K562 (cell line): ENCODE measurements at regions not wholly inside any gene's neighbourhood (a gene's known extent, or its start where the extent isn't known, plus 50 kb on each side); places are given as distances from the start of the nearest gene placed in this dataset.

Experiments used
- ARID2 ChIP-seq: fragments of 450-650 bp; IDR thresholded peaks from 2 replicates; pipeline ENCODE4 v1.6.1; 2017; ENCODE audit warnings: antibody characterized with exemption, mild to moderate bottlenecking
- CEBPZ ChIP-seq: fragments of 150-350 bp; IDR thresholded peaks from 2 replicates; pipeline ENCODE4 v1.6.1; 2014; ENCODE audit warnings: low read depth, mild to moderate bottlenecking, low read length, borderline replicate concordance
- CTCF ChIP-seq, 3 experiments: IDR thresholded peaks in 2 of 3; conservative IDR thresholded peaks in 1 of 3; 2 replicates each; pipeline ENCODE4 v1.5.1; 2011 to 2012; ENCODE audit warnings: low read length in 3 of 3, mild to moderate bottlenecking in 3 of 3, control low read depth in 2 of 3, improper control_type of control experiment in 1 of 3, inconsistent platforms in 1 of 3, low read depth in 1 of 3, mixed read lengths in 1 of 3, moderate library complexity in 1 of 3; ENCODE audit not compliant: insufficient read depth in 2 of 3
- KLF10 ChIP-seq: fragments of 250-450 bp; sonication (Bioruptor Pico); IDR thresholded peaks from 2 replicates; pipeline ENCODE4 v1.6.1; 2021; ENCODE audit warnings: matching md5 sums
- MCM5 ChIP-seq: fragments of 450-650 bp; IDR thresholded peaks from 2 replicates; pipeline ENCODE4 v1.6.1; 2016; ENCODE audit warnings: low read depth
- MED1 ChIP-seq: sonication (generic); formaldehyde crosslinking; IDR thresholded peaks from 2 replicates; pipeline ENCODE4 v1.8.1; 2023; ENCODE audit warnings: missing genetic modification reagents, borderline replicate concordance
- MLLT1 ChIP-seq, 2 experiments: fragments of 450-650 bp; IDR thresholded peaks; 2 replicates each; pipeline ENCODE4 v1.6.1; 2016
- MYNN ChIP-seq, 2 experiments: sonication (generic); formaldehyde crosslinking in 1 of 2; IDR thresholded peaks; 2 replicates each; pipeline versions ENCODE4 v1.5.0 to v1.6.1; 2016 to 2020; ENCODE audit warnings: antibody characterized with exemption in 1 of 2, missing genetic modification reagents in 1 of 2
- NCOA6 ChIP-seq: fragments of 450-650 bp; IDR thresholded peaks from 2 replicates; pipeline ENCODE4 v1.6.1; 2017; ENCODE audit warnings: mild to moderate bottlenecking
- NR4A1 ChIP-seq, 2 experiments: fragments of 250-450 bp in 1 of 2; fragments of 450-650 bp in 1 of 2; sonication (Bioruptor Pico) in 1 of 2; IDR thresholded peaks; 2 replicates each; pipeline versions ENCODE4 v1.4.0 to v1.6.1; 2016 to 2020; ENCODE audit warnings: mild to moderate bottlenecking in 2 of 2, missing compliant biosample characterization in 1 of 2, missing genetic modification characterization in 1 of 2, moderate library complexity in 1 of 2
- SMAD3 ChIP-seq: fragments of 450-650 bp; formaldehyde crosslinking; conservative IDR thresholded peaks from 2 replicates; pipeline ENCODE4 v1.4.0; 2020; ENCODE audit warnings: mild to moderate bottlenecking
- STAT6 ChIP-seq: sonication (generic); formaldehyde crosslinking; IDR thresholded peaks from 2 replicates; pipeline ENCODE4 v1.8.1; 2023; ENCODE audit warnings: mild to moderate bottlenecking, missing genetic modification reagents
- TRIM28 ChIP-seq: fragments of 450-650 bp; IDR thresholded peaks from 2 replicates; pipeline ENCODE4 v1.6.1; 2017
- ZNF277 ChIP-seq: fragments of 250-450 bp; sonication (Bioruptor Pico); IDR thresholded peaks from 2 replicates; pipeline ENCODE4 v1.8.0; 2022; ENCODE audit warnings: inconsistent platforms, mild to moderate bottlenecking, moderate library complexity, borderline replicate concordance
- ZSCAN29 ChIP-seq: fragments of 450-650 bp; IDR thresholded peaks from 2 replicates; pipeline ENCODE4 v1.6.1; 2017

GRCh38 chr16:76976101-76976500 lies 214.9 kb upstream of the MON1B start (continued):
- TF ChIP-seq CEBPZ, result no peak
- TF ChIP-seq KLF10 (CRISPR knock-in tag), result no peak
- no peak for TF ChIP-seq ARID2
- no peak for TF ChIP-seq ZSCAN29
- TF ChIP-seq SMAD3, result no peak
- no peak for TF ChIP-seq ZNF277 (CRISPR knock-in tag)
- no peak for TF ChIP-seq MCM5
- TF ChIP-seq MED1 (CRISPR knock-in tag), result no peak
- no peak for TF ChIP-seq TRIM28
- TF ChIP-seq MYNN (IDR thresholded peaks at IDR 0.05), result no peak
- TF ChIP-seq MYNN (CRISPR knock-in tag; IDR thresholded peaks at IDR 0.05), result no peak
- no peak for TF ChIP-seq NCOA6
- no peak for TF ChIP-seq MLLT1 (IDR thresholded peaks at IDR 0.05)
- TF ChIP-seq CTCF (IDR thresholded peaks at IDR 0.05 in 2 of 3, conservative IDR thresholded peaks at IDR 0.05 in 1 of 3; ENCODE audit: insufficient read depth in 2 of 3, low read depth in 1 of 3, low read length in 3 of 3), result no peak
- TF ChIP-seq NR4A1 (CRISPR knock-in tag; IDR thresholded peaks at IDR 0.05), result no peak
- TF ChIP-seq NR4A1 (tag; IDR thresholded peaks at IDR 0.05), result no peak
- TF ChIP-seq STAT6, result no peak
